ENCODE measurements at regions not wholly inside any gene's neighbourhood (a gene's known extent, or its start where the extent isn't known, plus 50 kb on each side); places are given as distances from the start of the nearest gene placed in this dataset.

GRCh38 chr18:41135146-41135545, 819.9 kb upstream of the PIK3C3 start:
- Histone ChIP-seq H2AFZ (ENCODE audit: low read depth) (no peak overlapping the region), H4K20me1 (ENCODE audit: insufficient read depth) (no peaks in the 10 kb centered on the region), H3K4me2 (no peak overlapping the region), H3K79me2 (ENCODE audit: insufficient read depth, low read depth) (no peaks in the 10 kb centered on the region), H3K4me1 (ENCODE audit: low read depth, poor library complexity, severe bottlenecking) (no peaks in the 10 kb centered on the region), H3K4me3 (IDR thresholded peaks at IDR 0.05; ENCODE audit: insufficient read depth, low read depth, low read length) (no peak overlapping the region), H3K36me3 (ENCODE audit: insufficient read depth) (no peaks in the 10 kb centered on the region), H3K9ac (no peak overlapping the region), H3K27me3 (ENCODE audit: insufficient read depth, low read depth) (no peaks in the 10 kb centered on the region), H3K27ac (no peak overlapping the region)
- TF ChIP-seq CTCF (conservative IDR thresholded peaks at IDR 0.05; ENCODE audit: low read depth, low read length): no peak

GRCh38 chr18:41134426-41134825, 820.6 kb upstream of the PIK3C3 start:
- Histone ChIP-seq H3K27ac (no peak overlapping the region), H3K4me3 (IDR thresholded peaks at IDR 0.05; ENCODE audit: insufficient read depth, low read depth, low read length) (no peak overlapping the region)

DNA sequence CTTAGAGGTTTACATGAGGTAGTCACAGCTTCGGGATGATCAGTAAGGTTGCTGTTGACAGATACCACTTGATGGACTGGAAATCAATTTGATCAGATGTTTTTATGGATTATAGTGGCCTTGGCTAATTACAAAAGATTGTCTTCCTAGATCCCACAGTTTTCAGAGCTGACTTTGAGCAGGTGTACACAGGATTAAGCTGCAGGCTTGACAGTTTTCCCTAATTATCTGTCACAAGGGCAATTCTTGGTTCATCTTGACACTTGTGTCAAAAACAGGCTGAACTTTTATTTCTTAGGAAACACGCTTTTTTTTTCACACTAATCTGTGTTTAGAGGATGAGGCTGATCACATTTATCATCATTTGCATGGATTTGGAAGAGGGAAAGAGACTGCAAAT, 824.0 kb upstream of the PIK3C3 start:
- no peak for TF ChIP-seq CTCF (conservative IDR thresholded peaks at IDR 0.05; ENCODE audit: low read depth, low read length)
- H3K27me3 ChIP-seq (ENCODE audit: insufficient read depth, low read depth): no peaks in the 10 kb centered on the region
- H3K4me2 ChIP-seq: no peak overlapping the region
- H3K79me2 ChIP-seq (ENCODE audit: insufficient read depth, low read depth): no peaks in the 10 kb centered on the region
- no peak overlapping the region for H2AFZ ChIP-seq (ENCODE audit: low read depth)
- no peaks in the 10 kb centered on the region for H3K36me3 ChIP-seq (ENCODE audit: insufficient read depth)
- no peaks in the 10 kb centered on the region for H4K20me1 ChIP-seq (ENCODE audit: insufficient read depth)
- no peak overlapping the region for H3K9ac ChIP-seq
- no peak overlapping the region for H3K4me3 ChIP-seq (IDR thresholded peaks at IDR 0.05; ENCODE audit: insufficient read depth, low read depth, low read length)
- H3K27ac ChIP-seq: no peak overlapping the region
- H3K4me1 ChIP-seq (ENCODE audit: low read depth, poor library complexity, severe bottlenecking): no peaks in the 10 kb centered on the region

More at GRCh38 chr18:41134426-41134825, 820.6 kb upstream of the PIK3C3 start:
- no peaks in the 10 kb centered on the region for H3K79me2 ChIP-seq (ENCODE audit: insufficient read depth, low read depth)
- no peaks in the 10 kb centered on the region for H3K4me1 ChIP-seq (ENCODE audit: low read depth, poor library complexity, severe bottlenecking)
- no peaks in the 10 kb centered on the region for H3K27me3 ChIP-seq (ENCODE audit: insufficient read depth, low read depth)
- no peak for TF ChIP-seq CTCF (conservative IDR thresholded peaks at IDR 0.05; ENCODE audit: low read depth, low read length)
- no peaks in the 10 kb centered on the region for H3K36me3 ChIP-seq (ENCODE audit: insufficient read depth)
- no peaks in the 10 kb centered on the region for H4K20me1 ChIP-seq (ENCODE audit: insufficient read depth)
- no peak overlapping the region for H3K9ac ChIP-seq
- H3K4me2 ChIP-seq: no peak overlapping the region
- H2AFZ ChIP-seq (ENCODE audit: low read depth): no peak overlapping the region

DNA sequence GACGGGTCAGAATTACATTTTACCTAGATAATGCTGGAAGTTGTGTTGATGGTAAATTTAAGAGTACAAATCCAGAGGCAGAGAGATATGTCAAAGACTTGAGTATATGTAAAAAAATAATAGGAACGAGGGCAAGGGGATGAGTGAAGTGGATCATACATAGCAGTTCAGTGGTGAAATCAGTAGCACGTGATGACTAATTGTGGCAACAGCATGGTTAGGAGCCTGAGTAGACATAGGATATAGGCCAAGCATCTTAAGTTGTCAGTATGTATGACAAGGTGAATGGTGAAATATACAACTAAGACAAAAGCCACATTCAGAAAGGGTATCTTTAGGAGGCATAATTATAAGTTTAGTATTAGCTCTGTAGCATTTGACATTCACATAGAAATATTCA, 826.5 kb upstream of the PIK3C3 start:
- no peak for TF ChIP-seq CTCF (conservative IDR thresholded peaks at IDR 0.05; ENCODE audit: low read depth, low read length)
- Histone ChIP-seq H3K79me2 (ENCODE audit: insufficient read depth, low read depth) (no peaks in the 10 kb centered on the region), H3K4me3 (IDR thresholded peaks at IDR 0.05; ENCODE audit: insufficient read depth, low read depth, low read length) (no peak overlapping the region), H4K20me1 (ENCODE audit: insufficient read depth) (no peaks in the 10 kb centered on the region), H3K36me3 (ENCODE audit: insufficient read depth) (no peaks in the 10 kb centered on the region), H3K4me1 (ENCODE audit: low read depth, poor library complexity, severe bottlenecking) (no peaks in the 10 kb centered on the region), H3K27me3 (ENCODE audit: insufficient read depth, low read depth) (no peaks in the 10 kb centered on the region), H3K9ac (no peak overlapping the region), H2AFZ (ENCODE audit: low read depth) (no peak overlapping the region), H3K27ac (no peak overlapping the region), H3K4me2 (no peak overlapping the region)
